ENCODE measurements at regions not wholly inside any gene's neighbourhood (a gene's known extent, or its start where the extent isn't known, plus 50 kb on each side); places are given as distances from the start of the nearest gene placed in this dataset.
"Not testable (repeated sequence)": the region's sequence is repeated elsewhere in the genome, so short reads cannot be mapped to it uniquely, and the experiment has no call there.

- H3K4me3 Mint-ChIP-seq; H3K79me2 ChIP-seq (replicated peaks; ENCODE audit: insufficient read depth); H3K27ac Mint-ChIP-seq; H4K20me1 ChIP-seq (replicated peaks; ENCODE audit: insufficient read depth); H3K4me1 ChIP-seq (ENCODE audit: insufficient read depth); H3K36me3 ChIP-seq (ENCODE audit: insufficient read depth); H3K4me3 ChIP-seq; H3F3A ChIP-seq (replicated peaks; ENCODE audit: low read depth); DNase-seq (ENCODE audit: low spot score); H3K9me2 ChIP-seq (ENCODE audit: insufficient read depth); H3K36me3 Mint-ChIP-seq (ENCODE audit: low read depth); ATAC-seq; H3K27me3 ChIP-seq (ENCODE audit: insufficient read depth); H3K27ac ChIP-seq (ENCODE audit: low read depth); H3K9me3 Mint-ChIP-seq; H3K27me3 Mint-ChIP-seq (ENCODE audit: insufficient read depth, low read depth, poor library complexity); H2AFZ ChIP-seq; H3K4me1 Mint-ChIP-seq; H3K4me2 ChIP-seq: not testable (repeated sequence)
These were observed 109.0 kb upstream of the SERPINE2 start for GRCh38 chr2:224148058-224148457.

- H3K4me3 Mint-ChIP-seq, result no peak overlapping the region
- TF ChIP-seq CREB1 (CRISPR knock-in tag; IDR thresholded peaks at IDR 0.05; ENCODE audit: low read depth) (no peak), CTCF (conservative IDR thresholded peaks at IDR 0.05; ENCODE audit: low read depth in 2 of 2) (no peak), ZNF114 (CRISPR knock-in tag; IDR thresholded peaks at IDR 0.05) (no peak), REST (IDR thresholded peaks at IDR 0.05; ENCODE audit: unreplicated experiment) (no peak), ZNF331 (CRISPR knock-in tag; IDR thresholded peaks at IDR 0.05; ENCODE audit: low read depth) (no peak), EZH2 (IDR thresholded peaks at IDR 0.05; ENCODE audit: low read depth, unreplicated experiment) (no peak), STAT1 (IDR thresholded peaks at IDR 0.05; ENCODE audit: unreplicated experiment) (no peak), ETS1 (IDR thresholded peaks at IDR 0.05) (no peak), POLR2AphosphoS5 (IDR thresholded peaks at IDR 0.05; ENCODE audit: low read depth) (no peak), ZNF462 (CRISPR knock-in tag; IDR thresholded peaks at IDR 0.05) (no peak), JUNB (IDR thresholded peaks at IDR 0.05; ENCODE audit: unreplicated experiment) (no peak)
These were observed 108.1 kb upstream of the SERPINE2 start for GRCh38 chr2:224147174-224147573.

More at GRCh38 chr2:224147174-224147573, 108.1 kb upstream of the SERPINE2 start:
- H3K4me1 Mint-ChIP-seq, result no peaks in the 10 kb centered on the region
- no peak for ATAC-seq
- H3K4me3 ChIP-seq, result no peak overlapping the region
- no peak for DNase-seq (ENCODE audit: low spot score)
- H3K4me1 ChIP-seq (ENCODE audit: insufficient read depth), result no peaks in the 10 kb centered on the region
- no peaks in the 10 kb centered on the region for H3K36me3 ChIP-seq (ENCODE audit: insufficient read depth)
- no peaks in the 10 kb centered on the region for H3K9me2 ChIP-seq (ENCODE audit: insufficient read depth)
- H4K20me1 ChIP-seq (replicated peaks; ENCODE audit: insufficient read depth), result no peaks in the 10 kb centered on the region
- no peaks in the 10 kb centered on the region for H3K79me2 ChIP-seq (replicated peaks; ENCODE audit: insufficient read depth)
- H3K27ac Mint-ChIP-seq, result no peak overlapping the region
- no peak overlapping the region for H2AFZ ChIP-seq
- H3K4me2 ChIP-seq, result no peak overlapping the region
- H3K36me3 Mint-ChIP-seq (ENCODE audit: low read depth), result no peaks in the 10 kb centered on the region
- H3F3A ChIP-seq (replicated peaks; ENCODE audit: low read depth), result no peaks in the 10 kb centered on the region
- H3K9me3 Mint-ChIP-seq, result no peaks in the 10 kb centered on the region
- H3K27ac ChIP-seq (ENCODE audit: low read depth), result no peak overlapping the region
- peaks cover 2% of the 10 kb centered on the region for H3K27me3 Mint-ChIP-seq (ENCODE audit: insufficient read depth, low read depth, poor library complexity)
- no peaks in the 10 kb centered on the region for H3K27me3 ChIP-seq (ENCODE audit: insufficient read depth)
